Stomach (tissue), 4 donors: ENCODE measurements at regions not wholly inside any gene's neighbourhood (a gene's known extent, or its start where the extent isn't known, plus 50 kb on each side); places are given as distances from the start of the nearest gene placed in this dataset.

Experiments
- EP300 ChIP-seq: sonication (generic); formaldehyde crosslinking; IDR thresholded peaks from one replicate; pipeline ENCODE4 v1.6.1; 2017; ENCODE audit warnings: antibody characterized with exemption
- POLR2A ChIP-seq, 4 donors: fragments of 450-650 bp; IDR thresholded peaks; one replicate each; pipeline ENCODE4 v1.6.1; 2016; ENCODE audit warnings: antibody characterized with exemption in 4 of 4, control low read depth in 2 of 4, mild to moderate bottlenecking in 1 of 4, moderate library complexity in 1 of 4
- POLR2AphosphoS5 ChIP-seq, 3 donors: sonication (generic); formaldehyde crosslinking; IDR thresholded peaks; one replicate each; pipeline ENCODE4 v1.6.1; 2016; ENCODE audit warnings: antibody characterized with exemption in 3 of 3
- TF ChIP-seq, protein P1 (sequence below), 7 experiments: fragments of 450-650 bp in 4 of 7; fragments of 200-600 bp in 3 of 7; sonication (generic) in 3 of 7; IDR thresholded peaks; one replicate each; pipeline ENCODE4 v1.5.1; 2016 to 2019; ENCODE audit warnings: antibody characterized with exemption in 7 of 7, control low read depth in 2 of 7, mild to moderate bottlenecking in 1 of 7

DNA sequence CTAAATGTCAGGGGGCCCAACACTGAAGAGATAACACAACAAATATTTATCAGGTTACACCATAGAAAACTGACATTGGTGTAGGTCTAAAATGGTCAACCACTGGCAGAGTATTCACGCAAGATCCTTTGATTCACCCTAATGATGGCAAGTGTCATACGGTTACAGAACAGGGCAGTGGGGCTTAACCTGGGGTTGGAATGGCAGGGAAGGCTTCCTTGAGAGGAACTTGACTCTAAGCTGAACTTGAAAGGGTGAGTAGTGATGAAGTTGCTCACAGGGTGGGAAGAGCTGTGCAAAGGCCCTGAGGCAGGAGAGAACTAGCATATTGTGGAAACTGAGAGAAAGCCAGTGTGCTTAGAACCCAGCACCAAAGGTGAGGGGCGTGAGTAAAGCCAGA, 97.1 kb upstream of the MVB12B start:
- TF ChIP-seq, protein P1, sequence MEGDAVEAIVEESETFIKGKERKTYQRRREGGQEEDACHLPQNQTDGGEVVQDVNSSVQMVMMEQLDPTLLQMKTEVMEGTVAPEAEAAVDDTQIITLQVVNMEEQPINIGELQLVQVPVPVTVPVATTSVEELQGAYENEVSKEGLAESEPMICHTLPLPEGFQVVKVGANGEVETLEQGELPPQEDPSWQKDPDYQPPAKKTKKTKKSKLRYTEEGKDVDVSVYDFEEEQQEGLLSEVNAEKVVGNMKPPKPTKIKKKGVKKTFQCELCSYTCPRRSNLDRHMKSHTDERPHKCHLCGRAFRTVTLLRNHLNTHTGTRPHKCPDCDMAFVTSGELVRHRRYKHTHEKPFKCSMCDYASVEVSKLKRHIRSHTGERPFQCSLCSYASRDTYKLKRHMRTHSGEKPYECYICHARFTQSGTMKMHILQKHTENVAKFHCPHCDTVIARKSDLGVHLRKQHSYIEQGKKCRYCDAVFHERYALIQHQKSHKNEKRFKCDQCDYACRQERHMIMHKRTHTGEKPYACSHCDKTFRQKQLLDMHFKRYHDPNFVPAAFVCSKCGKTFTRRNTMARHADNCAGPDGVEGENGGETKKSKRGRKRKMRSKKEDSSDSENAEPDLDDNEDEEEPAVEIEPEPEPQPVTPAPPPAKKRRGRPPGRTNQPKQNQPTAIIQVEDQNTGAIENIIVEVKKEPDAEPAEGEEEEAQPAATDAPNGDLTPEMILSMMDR (IDR thresholded peaks at IDR 0.05), result no peak
- TF ChIP-seq POLR2AphosphoS5 (IDR thresholded peaks at IDR 0.05) (no peak), EP300 (no peak), POLR2A (IDR thresholded peaks at IDR 0.05) (no peak)
